Gastroesophageal sphincter (tissue), 4 donors: ENCODE measurements at regions not wholly inside any gene's neighbourhood (a gene's known extent, or its start where the extent isn't known, plus 50 kb on each side); places are given as distances from the start of the nearest gene placed in this dataset.

ENCODE experiments used
- ATAC-seq: fragments of 150-250 bp; one replicate; pipeline ENCODE4 v1.9.1; 2016; ENCODE audit warnings: mild to moderate bottlenecking, moderate library complexity
- H3K27ac ChIP-seq, 4 donors: fragments of 200-600 bp; sonication (generic) in 3 of 4; 1 replicate in 3 of 4; 2 replicates in 1 of 4; pipeline ENCODE4 v1.5.1; 2016 to 2019
- H3K27me3 ChIP-seq: fragments of 200-600 bp; sonication (generic); one replicate; pipeline ENCODE4 v1.5.1; 2019
- H3K36me3 ChIP-seq, 2 donors: fragments of 200-600 bp; sonication (generic); one replicate each; pipeline ENCODE4 v1.5.1; 2019; ENCODE audit warnings: control low read depth in 1 of 2
- H3K4me1 ChIP-seq, 3 donors: fragments of 200-600 bp; sonication (generic); 1 replicate in 2 of 3; 2 replicates in 1 of 3; pipeline ENCODE4 v1.5.1; 2016 to 2019; ENCODE audit warnings: control low read depth in 2 of 3
- H3K4me3 ChIP-seq, 2 donors: fragments of 200-600 bp; sonication (generic); one replicate each; pipeline ENCODE4 v1.5.1; 2019; ENCODE audit warnings: mild to moderate bottlenecking in 1 of 2, moderate library complexity in 1 of 2
- H3K9me3 ChIP-seq, 3 donors: fragments of 200-600 bp; sonication (generic); one replicate each; pipeline ENCODE4 v1.5.1; 2017 to 2019; ENCODE audit warnings: control low read depth in 2 of 3
- CTCF ChIP-seq, 4 experiments: fragments of 200-600 bp in 2 of 4; fragments of 450-650 bp in 2 of 4; sonication (generic) in 1 of 4; IDR thresholded peaks; one replicate each; pipeline ENCODE4 v1.5.1; 2017 to 2019; ENCODE audit warnings: antibody characterized with exemption in 4 of 4, mild to moderate bottlenecking in 2 of 4, moderate library complexity in 2 of 4
- EP300 ChIP-seq: sonication (generic); formaldehyde crosslinking; IDR thresholded peaks from one replicate; pipeline ENCODE4 v1.6.1; 2017; ENCODE audit warnings: antibody characterized with exemption, mild to moderate bottlenecking
- POLR2A ChIP-seq, 2 donors: fragments of 450-650 bp; IDR thresholded peaks; one replicate each; pipeline ENCODE4 v1.6.1; 2017; ENCODE audit warnings: antibody characterized with exemption in 2 of 2, mild to moderate bottlenecking in 2 of 2, moderate library complexity in 1 of 2
- POLR2AphosphoS5 ChIP-seq: sonication (generic); formaldehyde crosslinking; IDR thresholded peaks from one replicate; pipeline ENCODE4 v1.6.1; 2017; ENCODE audit warnings: antibody characterized with exemption
- WGBS, 2 donors: methylation state at CpG; one replicate each; pipeline ENCODE4 v1.1.5; 2018; ENCODE audit warnings: low coverage in 1 of 2; 5-methylcytosine and 5-hydroxymethylcytosine counted together

- Histone ChIP-seq H3K9me3 (peaks cover 0 to 11% (median 0%) of the 10 kb centered on the region in 3 donors), H3K4me3 (no peak overlapping the region), H3K36me3 (no peaks in the 10 kb centered on the region), H3K27ac (no peak overlapping the region), H3K4me1 (peaks cover 0 to 26% (median 0%) of the 10 kb centered on the region in 3 donors), H3K27me3 (no peaks in the 10 kb centered on the region)
- no peak for ATAC-seq
- WGBS, 2 donors: 88 to 100% methylated on average over 3 of the region's 3 CpGs
- TF ChIP-seq POLR2A (IDR thresholded peaks at IDR 0.05): no peak
- no peak for TF ChIP-seq CTCF (IDR thresholded peaks at IDR 0.05)
- no peak for TF ChIP-seq EP300
- no peak for TF ChIP-seq POLR2AphosphoS5
These were observed 74.6 kb downstream of the GTPBP8 start for GRCh38 chr3:113065336-113065735.

- Histone ChIP-seq H3K9me3 (peaks cover 0 to 11% (median 0%) of the 10 kb centered on the region in 3 donors), H3K4me1 (peaks cover 0 to 8% (median 0%) of the 10 kb centered on the region in 3 donors), H3K27ac (peak overlapping the region in 2 of 4 donors; percentile 8 to 21), H3K36me3 (no peaks in the 10 kb centered on the region), H3K4me3 (no peak overlapping the region), H3K27me3 (no peaks in the 10 kb centered on the region)
- WGBS, 2 donors: 0 to 10% methylated on average over 1 of the region's 1 CpG
- TF ChIP-seq CTCF (IDR thresholded peaks at IDR 0.05) (no peak), POLR2AphosphoS5 (peak; percentile 62), POLR2A (IDR thresholded peaks at IDR 0.05) (no peak)
- peak; percentile 28 for ATAC-seq
These were observed 79.4 kb downstream of the GTPBP8 start for GRCh38 chr3:113070072-113070640.

GRCh38 chr3:113070681-113071113 is 79.9 kb downstream of the GTPBP8 start:
- Histone ChIP-seq H3K27me3 (no peaks in the 10 kb centered on the region), H3K27ac (no peak overlapping the region)
- ATAC-seq: no peak

GRCh38 chr3:113075588-113075987 is 84.8 kb downstream of the GTPBP8 start:
- ATAC-seq: no peak
- 66 to 87% methylated on average over 3 to 4 of the region's 4 CpGs for WGBS, 2 donors

More at GRCh38 chr3:113070681-113071113, 79.9 kb downstream of the GTPBP8 start:
- H3K36me3 ChIP-seq: no peaks in the 10 kb centered on the region
- H3K4me1 ChIP-seq: peaks cover 0 to 8% (median 0%) of the 10 kb centered on the region in 3 donors
- no peak overlapping the region for H3K4me3 ChIP-seq
- H3K9me3 ChIP-seq: peaks cover 0 to 5% (median 0%) of the 10 kb centered on the region in 3 donors
- TF ChIP-seq EP300 (no peak), CTCF (IDR thresholded peaks at IDR 0.05) (no peak), POLR2A (IDR thresholded peaks at IDR 0.05) (no peak), POLR2AphosphoS5 (no peak)
- 17 to 60% methylated on average over 1 to 4 of the region's 4 CpGs for WGBS, 2 donors

More at GRCh38 chr3:113075588-113075987, 84.8 kb downstream of the GTPBP8 start:
- Histone ChIP-seq H3K4me3 (no peak overlapping the region), H3K36me3 (no peaks in the 10 kb centered on the region), H3K4me1 (peaks cover 0 to under 1% (median 0%) of the 10 kb centered on the region in 3 donors), H3K27ac (no peak overlapping the region), H3K27me3 (no peaks in the 10 kb centered on the region), H3K9me3 (no peaks in the 10 kb centered on the region)
- no peak for TF ChIP-seq CTCF (IDR thresholded peaks at IDR 0.05)
- TF ChIP-seq POLR2AphosphoS5: no peak
- no peak for TF ChIP-seq EP300
- TF ChIP-seq POLR2A (IDR thresholded peaks at IDR 0.05): no peak
